Endothelial cell of umbilical vein (primary cell): ENCODE measurements at regions not wholly inside any gene's neighbourhood (a gene's known extent, or its start where the extent isn't known, plus 50 kb on each side); places are given as distances from the start of the nearest gene placed in this dataset.

Experiments used
- BruUV-seq: library from RNA; stranded (reverse); fragments of 400-500 nt; replicated peaks from 2 replicates; lab custom pipeline; 2021; lab: Mats Ljungman, UMichigan
- CTCF ChIA-PET: fragments of 300-600, 350-600 bp; sonication (Branson Sonifier 250); formaldehyde crosslinking; loops from one replicate; lab custom pipeline; 2021; ENCODE audit warnings: antibody characterized with exemption, inconsistent platforms; lab: Charles Lee
- POLR2A ChIA-PET: fragments of 300-600, 350-600 bp; sonication (Branson Sonifier 250); formaldehyde crosslinking; loops from one replicate; lab custom pipeline; 2021; ENCODE audit warnings: antibody characterized with exemption, inconsistent platforms; lab: Charles Lee
- DNase-seq: peaks from one replicate; pipeline ENCODE4 v3.0.0-alpha.2; 2011; ENCODE audit warnings: low read depth, low spot score
- FAIRE-seq: peaks from 2 replicates; lab custom pipeline; 2011; peaks lifted over from hg19 to GRCh38; lab: Jason Lieb, UNC
- H2AFZ ChIP-seq: 2 replicates; pipeline ENCODE4 v1.6.0; 2012; ENCODE audit warnings: low read depth, low read length, control low read depth, inconsistent platforms
- H3K27ac ChIP-seq: 2 replicates; pipeline ENCODE4 v1.5.1; 2011; ENCODE audit warnings: low read depth, mild to moderate bottlenecking, control low read depth, low read length, moderate library complexity; ENCODE audit not compliant: insufficient read depth
- H3K27me3 ChIP-seq, 2 experiments: 2 replicates each; pipeline versions ENCODE4 v1.6.0 to v1.6.1; 2011; ENCODE audit warnings: low read length in 2 of 2, mixed read lengths in 1 of 2; ENCODE audit not compliant: control insufficient read depth in 2 of 2, insufficient read depth in 2 of 2
- H3K36me3 ChIP-seq, 2 experiments: 2 replicates in 1 of 2; 3 replicates in 1 of 2; pipeline ENCODE4 v1.5.1; 2011; ENCODE audit warnings: low read length in 2 of 2, mild to moderate bottlenecking in 1 of 2, moderate library complexity in 1 of 2; ENCODE audit not compliant: control insufficient read depth in 2 of 2, insufficient read depth in 2 of 2; ENCODE audit errors: extremely low read depth in 1 of 2
- H3K4me1 ChIP-seq: 3 replicates; pipeline ENCODE4 v1.5.1; 2011; ENCODE audit warnings: mild to moderate bottlenecking, low read length; ENCODE audit not compliant: control insufficient read depth, insufficient read depth; ENCODE audit errors: extremely low read depth
- H3K4me2 ChIP-seq: 2 replicates; pipeline ENCODE4 v1.6.1; 2011; ENCODE audit warnings: low read length, control low read depth, mixed read lengths; ENCODE audit not compliant: insufficient read depth
- H3K4me3 ChIP-seq, 3 experiments: fragments of 200-600 bp in 1 of 3; sonication (generic), shearing (Covaris generic) in 1 of 3; replicated peaks in 1 of 3; 2 replicates each; pipeline ENCODE4 v1.5.1; 2011 to 2016; ENCODE audit warnings: control low read depth in 3 of 3, low read length in 3 of 3, mild to moderate bottlenecking in 2 of 3, inconsistent platforms in 1 of 3, low read depth in 1 of 3, moderate library complexity in 1 of 3; ENCODE audit not compliant: insufficient read depth in 1 of 3
- H3K79me2 ChIP-seq: 2 replicates; pipeline ENCODE4 v1.6.0; 2012; ENCODE audit warnings: low read length, inconsistent platforms; ENCODE audit not compliant: control insufficient read depth, insufficient read depth
- H3K9ac ChIP-seq: replicated peaks from 2 replicates; pipeline ENCODE3; 2011; ENCODE audit warnings: low read length, control low read depth; ENCODE audit not compliant: insufficient read depth; ENCODE audit errors: extremely low read depth
- H3K9me1 ChIP-seq: replicated peaks from 3 replicates; pipeline ENCODE4 v1.6.0; 2011; ENCODE audit warnings: mild to moderate bottlenecking, low read length; ENCODE audit not compliant: control insufficient read depth, insufficient read depth; ENCODE audit errors: extremely low read depth
- H3K9me3 ChIP-seq: replicated peaks from 2 replicates; pipeline ENCODE4 v1.5.1; 2012; ENCODE audit warnings: low read length, inconsistent platforms; ENCODE audit not compliant: control insufficient read depth, insufficient read depth
- H4K20me1 ChIP-seq: replicated peaks from 2 replicates; pipeline ENCODE3; 2011; ENCODE audit warnings: mild to moderate bottlenecking, low read length; ENCODE audit not compliant: control insufficient read depth, insufficient read depth; ENCODE audit errors: extremely low read depth
- EZH2 ChIP-seq: IDR thresholded peaks from 2 replicates; pipeline ENCODE4 v1.6.1; 2012; ENCODE audit warnings: borderline replicate concordance, low read depth, mild to moderate bottlenecking, moderate library complexity, low read length, inconsistent platforms; ENCODE audit not compliant: severe bottlenecking
- FOS ChIP-seq: IDR thresholded peaks from 2 replicates; pipeline ENCODE4 v1.6.1; 2011; ENCODE audit warnings: mild to moderate bottlenecking, low read length, moderate library complexity, borderline replicate concordance; ENCODE audit not compliant: insufficient read depth
- GATA2 ChIP-seq: IDR thresholded peaks from 2 replicates; pipeline ENCODE4 v1.7.0; 2011; ENCODE audit warnings: low read depth, mild to moderate bottlenecking, moderate library complexity, mixed read lengths, low read length; ENCODE audit not compliant: insufficient read length, insufficient read depth
- JUN ChIP-seq: IDR thresholded peaks from 2 replicates; pipeline ENCODE4 v1.6.1; 2011; ENCODE audit warnings: borderline replicate concordance, low read depth; ENCODE audit not compliant: insufficient read length, insufficient read depth
- MYC ChIP-seq: IDR thresholded peaks from one replicate; pipeline ENCODE4 v1.6.1; 2011; ENCODE audit warnings: mild to moderate bottlenecking, low read depth, low read length
- POLR2A ChIP-seq: IDR thresholded peaks from 2 replicates; pipeline ENCODE4 v1.6.1; 2012; ENCODE audit warnings: low read depth, mild to moderate bottlenecking, control low read depth, low read length
- POLR2AphosphoS5 ChIP-seq: IDR thresholded peaks from 2 replicates; pipeline ENCODE4 v1.6.1; 2012; ENCODE audit warnings: low read depth, mild to moderate bottlenecking, control low read depth, low read length, moderate library complexity; ENCODE audit not compliant: insufficient read depth
- dilution Hi-C: fragments of 300-500 bp; cut with MboI; formaldehyde crosslinking; loops from one replicate; pipeline ENCODE4 v1.15.0; 2019; ENCODE audit warnings: low sequenced_read_pairs; ENCODE audit not compliant: extremely low pct_ligation_motif_present
- intact Hi-C: fragments of 100-400 bp; cut with micrococcal nuclease; formaldehyde crosslinking; loops from one replicate; pipeline ENCODE4 v1.10.0; 2022
- TF ChIP-seq, protein P1 (sequence below), 2 donors: IDR thresholded peaks; 1 replicate in 1 of 2; 2 replicates in 1 of 2; pipeline ENCODE4 v1.5.1; 2011; ENCODE audit warnings: low read length in 2 of 2, mild to moderate bottlenecking in 2 of 2, moderate library complexity in 2 of 2, control low read depth in 1 of 2, inconsistent platforms in 1 of 2, low read depth in 1 of 2; ENCODE audit not compliant: insufficient read depth in 1 of 2; ENCODE audit errors: extremely low read depth in 1 of 2
- TF ChIP-seq, protein P2 (sequence below): IDR thresholded peaks from 2 replicates; pipeline ENCODE4 v1.6.1; 2011; ENCODE audit not compliant: insufficient read depth, insufficient read length

DNA sequence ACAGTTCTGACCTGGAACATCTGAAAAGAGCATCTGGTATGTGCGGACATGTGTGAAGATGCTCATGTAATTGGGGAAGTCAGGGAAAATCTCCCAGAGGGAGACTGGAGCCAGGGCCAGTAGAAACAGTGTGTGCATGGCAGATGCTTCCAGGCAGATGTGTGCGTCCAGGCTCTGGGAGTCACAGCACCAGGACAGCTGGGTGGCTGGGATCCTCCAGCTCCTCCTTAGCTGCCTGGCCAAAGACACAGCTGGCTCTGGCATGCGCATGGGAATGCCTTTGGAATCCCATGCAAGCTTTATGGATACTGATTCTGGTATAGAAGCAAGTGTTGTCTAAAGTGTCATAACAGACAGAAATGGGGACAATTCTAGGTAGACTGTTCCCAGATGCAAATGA, 369.7 kb downstream of the INSIG2 start:
- POLR2A ChIA-PET, result no interaction called here
- no peaks in the 10 kb centered on the region for H3K27me3 ChIP-seq

More for the DNA sequence above, 369.7 kb downstream of the INSIG2 start:
- no peak overlapping the region for H3K9ac ChIP-seq
- H3K9me1 ChIP-seq, result no peaks in the 10 kb centered on the region
- no peak overlapping the region for H3K27ac ChIP-seq
- intact Hi-C loops (no loop called here), dilution Hi-C loops (no loop called here)
- H4K20me1 ChIP-seq, result no peaks in the 10 kb centered on the region
- H3K4me2 ChIP-seq, result no peak overlapping the region
- H3K4me1 ChIP-seq, result no peaks in the 10 kb centered on the region
- TF ChIP-seq GATA2, result no peak
- TF ChIP-seq, protein P1, sequence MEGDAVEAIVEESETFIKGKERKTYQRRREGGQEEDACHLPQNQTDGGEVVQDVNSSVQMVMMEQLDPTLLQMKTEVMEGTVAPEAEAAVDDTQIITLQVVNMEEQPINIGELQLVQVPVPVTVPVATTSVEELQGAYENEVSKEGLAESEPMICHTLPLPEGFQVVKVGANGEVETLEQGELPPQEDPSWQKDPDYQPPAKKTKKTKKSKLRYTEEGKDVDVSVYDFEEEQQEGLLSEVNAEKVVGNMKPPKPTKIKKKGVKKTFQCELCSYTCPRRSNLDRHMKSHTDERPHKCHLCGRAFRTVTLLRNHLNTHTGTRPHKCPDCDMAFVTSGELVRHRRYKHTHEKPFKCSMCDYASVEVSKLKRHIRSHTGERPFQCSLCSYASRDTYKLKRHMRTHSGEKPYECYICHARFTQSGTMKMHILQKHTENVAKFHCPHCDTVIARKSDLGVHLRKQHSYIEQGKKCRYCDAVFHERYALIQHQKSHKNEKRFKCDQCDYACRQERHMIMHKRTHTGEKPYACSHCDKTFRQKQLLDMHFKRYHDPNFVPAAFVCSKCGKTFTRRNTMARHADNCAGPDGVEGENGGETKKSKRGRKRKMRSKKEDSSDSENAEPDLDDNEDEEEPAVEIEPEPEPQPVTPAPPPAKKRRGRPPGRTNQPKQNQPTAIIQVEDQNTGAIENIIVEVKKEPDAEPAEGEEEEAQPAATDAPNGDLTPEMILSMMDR (IDR thresholded peaks at IDR 0.05; ENCODE audit: extremely low read depth in 1 of 2, insufficient read depth in 1 of 2, low read depth in 1 of 2, low read length in 2 of 2), result no peak
- TF ChIP-seq MYC, result no peak
- TF ChIP-seq EZH2, result no peak
- TF ChIP-seq JUN, result no peak
- no peak for TF ChIP-seq POLR2AphosphoS5
- no peak for TF ChIP-seq FOS
- TF ChIP-seq, protein P2, sequence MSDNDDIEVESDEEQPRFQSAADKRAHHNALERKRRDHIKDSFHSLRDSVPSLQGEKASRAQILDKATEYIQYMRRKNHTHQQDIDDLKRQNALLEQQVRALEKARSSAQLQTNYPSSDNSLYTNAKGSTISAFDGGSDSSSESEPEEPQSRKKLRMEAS, result no peak
- no peak for TF ChIP-seq POLR2A
- no peaks in the 10 kb centered on the region for H3K79me2 ChIP-seq
- no peaks in the 10 kb centered on the region for H3K9me3 ChIP-seq
- BruUV-seq, result no TSS peak
- no peak overlapping the region for H2AFZ ChIP-seq
- FAIRE-seq, result no peak
- no peak for DNase-seq
- H3K36me3 ChIP-seq, result no peaks in the 10 kb centered on the region
- CTCF ChIA-PET, result no interaction called here
- no peak overlapping the region for H3K4me3 ChIP-seq
